ENCODE measurements at regions not wholly inside any gene's neighbourhood (a gene's known extent, or its start where the extent isn't known, plus 50 kb on each side); places are given as distances from the start of the nearest gene placed in this dataset.

GRCh38 chrX:97666890-97667289, 783.2 kb downstream of the RPA4 start:
- peaks cover 0 to 4% (median 0%) of the 10 kb centered on the region in 4 donors for H3K27me3 ChIP-seq
- no peak for TF ChIP-seq CTCF (IDR thresholded peaks at IDR 0.05)
- DNase-seq (peak in 2 of 6 donors; percentile 10 to 12), ATAC-seq (peak; percentile 70 to 90 (median 77)), FAIRE-seq (no peak)
- intact Hi-C loops (cut with DNase I): no loop called here
- H3K4me3 ChIP-seq: no peak overlapping the region
- 15 to 21% methylated on average over 2 of the region's 2 CpGs for WGBS, 2 donors
- H3K4me1 ChIP-seq: peaks cover 0 to 8% (median 6%) of the 10 kb centered on the region in 3 donors
- H3K36me3 ChIP-seq: no peaks in the 10 kb centered on the region
- no peaks in the 10 kb centered on the region for H3K9me3 ChIP-seq
- H3K27ac ChIP-seq: no peak overlapping the region

GRCh38 chrX:97668126-97668525, 784.4 kb downstream of the RPA4 start:
- Histone ChIP-seq H3K4me1 (peaks cover 0 to 8% (median 6%) of the 10 kb centered on the region in 3 donors), H3K9me3 (no peaks in the 10 kb centered on the region), H3K27ac (no peak overlapping the region), H3K36me3 (no peaks in the 10 kb centered on the region), H3K4me3 (no peak overlapping the region), H3K27me3 (peaks cover 0 to under 1% (median 0%) of the 10 kb centered on the region in 4 donors)
- peak in 1 of 4 donors; percentile 18 for ATAC-seq
- FAIRE-seq: no peak
- 11 to 31% methylated on average over 2 of the region's 2 CpGs for WGBS, 2 donors
- intact Hi-C loops (cut with DNase I): no loop called here
- DNase-seq: no peak
- TF ChIP-seq CTCF (IDR thresholded peaks at IDR 0.05): no peak

- DNase-seq (no peak), ATAC-seq (peak in 1 of 4 donors; percentile 46), FAIRE-seq (no peak)
- Histone ChIP-seq H3K36me3 (no peaks in the 10 kb centered on the region), H3K4me3 (no peak overlapping the region), H3K27me3 (peaks cover 0 to 4% (median 0%) of the 10 kb centered on the region in 4 donors), H3K27ac (no peak overlapping the region), H3K4me1 (peaks cover 0 to 8% (median 6%) of the 10 kb centered on the region in 3 donors), H3K9me3 (no peaks in the 10 kb centered on the region)
- WGBS, 2 donors: 39 to 42% methylated on average over 5 of the region's 5 CpGs
- no peak for TF ChIP-seq CTCF (IDR thresholded peaks at IDR 0.05)
- intact Hi-C loops (cut with DNase I): no loop called here
Measured at GRCh38 chrX:97672138-97672537, 788.4 kb downstream of the RPA4 start.

GRCh38 chrX:97672608-97673007, 788.9 kb downstream of the RPA4 start:
- Histone ChIP-seq H3K4me1 (peaks cover 0 to 7% (median 6%) of the 10 kb centered on the region in 3 donors), H3K9me3 (no peaks in the 10 kb centered on the region), H3K36me3 (no peaks in the 10 kb centered on the region), H3K27me3 (peaks cover 0 to 4% (median under 1%) of the 10 kb centered on the region in 4 donors), H3K27ac (no peak overlapping the region), H3K4me3 (no peak overlapping the region)
- ATAC-seq (no peak), DNase-seq (no peak), FAIRE-seq (no peak)
- TF ChIP-seq CTCF (IDR thresholded peaks at IDR 0.05): no peak
- intact Hi-C loops (cut with DNase I): no loop called here
- WGBS, 2 donors: 16 to 20% methylated on average over 2 of the region's 2 CpGs

GRCh38 chrX:97673135-97673534, 789.4 kb downstream of the RPA4 start:
- FAIRE-seq: no peak
- Histone ChIP-seq H3K4me3 (no peak overlapping the region), H3K9me3 (no peaks in the 10 kb centered on the region), H3K36me3 (no peaks in the 10 kb centered on the region), H3K27me3 (peaks cover 0 to 6% (median 2%) of the 10 kb centered on the region in 4 donors), H3K4me1 (peaks cover 0 to 2% (median under 1%) of the 10 kb centered on the region in 3 donors), H3K27ac (no peak overlapping the region)
- ATAC-seq: no peak
- 89% methylated on average over 5 of the region's 5 CpGs for WGBS, 2 donors
- DNase-seq: no peak
- TF ChIP-seq CTCF (IDR thresholded peaks at IDR 0.05): no peak
- intact Hi-C loops (cut with DNase I): no loop called here

Measured in pancreas (tissue), 10 donors.